Tibial artery (tissue), 4 donors: ENCODE measurements at regions not wholly inside any gene's neighbourhood (a gene's known extent, or its start where the extent isn't known, plus 50 kb on each side); places are given as distances from the start of the nearest gene placed in this dataset.
A peak's percentile ranks its signal among the peaks of the same experiment; 100 is the strongest.

ENCODE experiments used
- DNase-seq, 2 donors: peaks; one replicate each; pipeline ENCODE4 v3.0.0-alpha.2; 2019
- H3K27ac ChIP-seq, 2 donors: fragments of 200-600 bp; sonication (generic) in 1 of 2; 1 replicate in 1 of 2; 2 replicates in 1 of 2; pipeline ENCODE4 v1.5.1; 2018 to 2019; ENCODE audit warnings: mild to moderate bottlenecking in 1 of 2
- H3K27me3 ChIP-seq, 2 donors: fragments of 200-600 bp; sonication (generic) in 1 of 2; one replicate each; pipeline versions ENCODE4 v1.5.1 to v1.6.0; 2016 to 2019
- H3K36me3 ChIP-seq, 3 donors: fragments of 200-600 bp; sonication (generic) in 2 of 3; one replicate each; pipeline ENCODE4 v1.5.1; 2016 to 2019; ENCODE audit warnings: mild to moderate bottlenecking in 2 of 3
- H3K4me1 ChIP-seq, 4 donors: fragments of 200-600 bp; sonication (generic) in 2 of 4; 1 replicate in 3 of 4; 2 replicates in 1 of 4; pipeline ENCODE4 v1.5.1; 2016 to 2019
- H3K4me3 ChIP-seq, 2 donors: fragments of 200-600 bp; sonication (generic) in 1 of 2; 1 replicate in 1 of 2; 2 replicates in 1 of 2; pipeline ENCODE4 v1.5.1; 2018 to 2019; ENCODE audit warnings: mild to moderate bottlenecking in 2 of 2
- H3K9me3 ChIP-seq, 3 donors: fragments of 200-600 bp; sonication (generic) in 1 of 3; one replicate each; pipeline ENCODE4 v1.5.1; 2016 to 2019
- intact Hi-C: fragments of 100-400 bp; cut with DNase I; formaldehyde crosslinking; loops from one replicate; pipeline ENCODE4 v1.15.0; 2023; ENCODE audit warnings: low total_unique reads
- TF ChIP-seq, protein P1 (sequence below), 2 experiments: fragments of 200-600 bp in 1 of 2; fragments of 450-650 bp in 1 of 2; IDR thresholded peaks; one replicate each; pipeline ENCODE4 v1.5.1; 2017 to 2019; ENCODE audit warnings: antibody characterized with exemption in 2 of 2, mild to moderate bottlenecking in 1 of 2, moderate library complexity in 1 of 2

DNA sequence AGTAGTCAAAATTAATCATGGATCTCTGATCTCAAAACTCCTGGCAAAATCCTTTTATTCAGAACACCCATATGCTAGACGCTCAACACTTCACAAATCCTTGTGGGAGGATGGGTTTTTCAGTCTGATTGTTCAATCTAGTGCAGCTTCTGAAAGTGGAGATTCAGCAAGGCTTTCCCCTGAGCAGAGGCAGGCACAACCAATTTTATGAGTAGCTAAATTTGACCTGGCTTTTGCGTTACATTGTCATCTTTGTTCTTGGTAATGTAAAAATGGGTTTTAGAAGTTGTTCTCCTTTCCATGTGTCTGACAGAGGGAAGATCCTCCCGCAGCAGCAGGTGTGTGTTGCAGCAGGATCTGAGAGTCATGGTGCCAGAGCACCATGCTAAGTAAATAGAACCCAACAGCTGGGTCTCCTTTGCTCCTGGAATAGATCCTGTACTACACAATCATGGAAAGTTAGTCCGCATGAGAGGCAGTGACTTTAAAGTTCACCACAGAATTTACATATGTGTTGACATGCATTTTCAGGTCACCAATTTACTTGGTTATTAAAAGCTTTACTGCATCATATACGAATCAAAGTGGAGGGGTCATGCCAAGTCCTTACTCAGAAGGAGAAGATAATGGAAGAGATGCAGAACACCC is 70.1 kb upstream of the MEF2C start:
- Histone ChIP-seq H3K36me3 (no peaks in the 10 kb centered on the region), H3K9me3 (no peaks in the 10 kb centered on the region), H3K4me3 (no peak overlapping the region), H3K4me1 (peaks cover 0 to 53% (median 5%) of the 10 kb centered on the region in 4 donors), H3K27me3 (no peaks in the 10 kb centered on the region), H3K27ac (peak overlapping the region; percentile 5 to 46)
- intact Hi-C loops = no loop called here
- TF ChIP-seq, protein P1, sequence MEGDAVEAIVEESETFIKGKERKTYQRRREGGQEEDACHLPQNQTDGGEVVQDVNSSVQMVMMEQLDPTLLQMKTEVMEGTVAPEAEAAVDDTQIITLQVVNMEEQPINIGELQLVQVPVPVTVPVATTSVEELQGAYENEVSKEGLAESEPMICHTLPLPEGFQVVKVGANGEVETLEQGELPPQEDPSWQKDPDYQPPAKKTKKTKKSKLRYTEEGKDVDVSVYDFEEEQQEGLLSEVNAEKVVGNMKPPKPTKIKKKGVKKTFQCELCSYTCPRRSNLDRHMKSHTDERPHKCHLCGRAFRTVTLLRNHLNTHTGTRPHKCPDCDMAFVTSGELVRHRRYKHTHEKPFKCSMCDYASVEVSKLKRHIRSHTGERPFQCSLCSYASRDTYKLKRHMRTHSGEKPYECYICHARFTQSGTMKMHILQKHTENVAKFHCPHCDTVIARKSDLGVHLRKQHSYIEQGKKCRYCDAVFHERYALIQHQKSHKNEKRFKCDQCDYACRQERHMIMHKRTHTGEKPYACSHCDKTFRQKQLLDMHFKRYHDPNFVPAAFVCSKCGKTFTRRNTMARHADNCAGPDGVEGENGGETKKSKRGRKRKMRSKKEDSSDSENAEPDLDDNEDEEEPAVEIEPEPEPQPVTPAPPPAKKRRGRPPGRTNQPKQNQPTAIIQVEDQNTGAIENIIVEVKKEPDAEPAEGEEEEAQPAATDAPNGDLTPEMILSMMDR (IDR thresholded peaks at IDR 0.05) = no peak
- DNase-seq = no peak

DNA sequence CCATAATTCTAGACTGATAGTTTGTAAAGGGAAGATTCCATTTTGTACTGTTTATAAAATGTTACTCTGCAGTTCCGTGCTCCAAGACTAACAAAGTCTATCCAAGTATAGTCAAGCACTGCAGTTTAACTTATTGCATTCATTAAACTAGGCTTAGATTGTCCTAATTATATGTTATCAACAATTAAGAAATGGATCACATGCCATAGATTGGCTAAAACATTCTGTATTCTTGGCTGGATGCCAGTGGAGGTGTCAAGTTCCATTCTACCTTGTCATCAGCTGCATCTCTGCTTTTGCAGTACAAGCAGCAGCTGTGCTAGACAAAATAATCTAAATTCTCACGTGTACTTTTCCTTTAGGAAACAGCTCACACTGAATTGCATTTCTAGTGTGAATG is 69.4 kb upstream of the MEF2C start:
- Histone ChIP-seq H3K9me3 (no peaks in the 10 kb centered on the region), H3K4me3 (no peak overlapping the region), H3K27ac (peak overlapping the region; percentile 37 to 46), H3K4me1 (peaks cover 0 to 53% (median 5%) of the 10 kb centered on the region in 4 donors), H3K36me3 (no peaks in the 10 kb centered on the region), H3K27me3 (no peaks in the 10 kb centered on the region)
- intact Hi-C loops = no loop called here
- DNase-seq = no peak
- TF ChIP-seq, protein P1 (IDR thresholded peaks at IDR 0.05) = no peak

DNA sequence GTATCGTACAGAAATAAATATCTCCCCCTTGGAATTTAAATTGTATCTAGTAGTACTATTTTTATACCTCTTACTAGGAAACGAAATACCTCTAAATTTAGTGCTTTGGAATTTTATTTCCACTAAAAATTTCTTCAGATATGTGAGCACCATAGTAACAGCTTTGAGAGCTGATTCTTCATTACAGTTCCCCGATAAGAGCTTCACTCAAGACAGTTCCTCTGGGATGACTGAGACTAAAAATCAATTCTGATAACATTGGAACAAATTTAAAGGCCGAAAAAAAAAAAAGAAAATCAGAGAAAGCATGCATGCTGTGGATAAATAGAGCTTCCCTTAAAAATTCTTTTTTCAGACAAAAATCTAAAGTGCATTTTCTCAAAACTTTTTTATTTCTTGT is 68.5 kb upstream of the MEF2C start:
- Histone ChIP-seq H3K27ac (peak overlapping the region; percentile 37 to 46), H3K36me3 (no peaks in the 10 kb centered on the region), H3K4me3 (peak overlapping the region in 1 of 2 donors; percentile 16), H3K9me3 (no peaks in the 10 kb centered on the region), H3K4me1 (peaks cover 0 to 53% (median 5%) of the 10 kb centered on the region in 4 donors), H3K27me3 (no peaks in the 10 kb centered on the region)
- intact Hi-C loops = no loop called here
- TF ChIP-seq, protein P1 (IDR thresholded peaks at IDR 0.05) = no peak
- DNase-seq = no peak

DNA sequence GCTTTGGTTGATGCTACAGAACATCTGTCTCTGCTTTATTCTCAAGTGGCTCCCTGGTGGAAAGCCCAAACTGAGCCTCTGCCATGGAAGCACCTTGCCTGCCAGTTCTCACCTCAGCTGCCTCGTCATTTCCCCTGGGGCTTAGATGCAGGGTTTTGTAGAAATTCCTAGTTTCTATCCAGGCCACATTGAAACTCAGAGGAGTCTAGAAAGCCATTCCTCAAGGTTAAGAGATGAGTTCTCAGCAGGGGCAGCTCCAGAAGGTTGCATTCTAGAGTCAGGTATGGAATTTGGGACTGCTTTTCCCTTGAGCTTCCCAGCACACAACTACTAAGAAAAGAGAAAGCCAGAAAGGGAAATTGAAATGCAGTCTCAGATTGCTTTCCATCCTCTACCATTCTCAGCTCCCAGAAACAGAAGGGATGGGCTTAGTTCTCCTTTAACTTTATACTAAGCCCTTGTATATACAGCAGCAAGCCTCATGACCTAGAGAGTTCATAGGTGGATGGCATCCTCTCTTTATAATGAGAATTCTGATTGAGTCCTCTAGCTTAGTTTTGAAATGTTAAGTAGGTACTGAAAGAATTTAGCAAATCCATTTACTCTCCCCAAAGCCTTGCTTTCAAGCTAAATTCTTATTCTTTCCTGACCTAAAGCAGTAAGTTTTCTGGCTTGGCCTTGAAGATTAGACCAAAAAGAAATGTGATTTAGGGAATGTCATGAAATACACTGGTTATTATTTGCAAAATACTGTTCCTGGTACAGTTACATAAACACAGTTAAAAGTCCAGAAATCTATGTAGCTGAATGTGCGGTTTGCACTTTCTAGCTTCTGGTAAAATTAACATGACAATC is 66.0 kb upstream of the MEF2C start:
- Histone ChIP-seq H3K9me3 (no peaks in the 10 kb centered on the region), H3K4me3 (no peak overlapping the region), H3K27me3 (no peaks in the 10 kb centered on the region), H3K36me3 (no peaks in the 10 kb centered on the region), H3K4me1 (peaks cover 0 to 64% (median 7%) of the 10 kb centered on the region in 4 donors), H3K27ac (peak overlapping the region; percentile 40 to 46)
- DNase-seq = no peak
- TF ChIP-seq, protein P1 (IDR thresholded peaks at IDR 0.05) = no peak
- intact Hi-C loops = loop anchor here (10.0 kb wide), 1 partner anchor 64 kb away; the partner anchor contains the start of gene MEF2C

DNA sequence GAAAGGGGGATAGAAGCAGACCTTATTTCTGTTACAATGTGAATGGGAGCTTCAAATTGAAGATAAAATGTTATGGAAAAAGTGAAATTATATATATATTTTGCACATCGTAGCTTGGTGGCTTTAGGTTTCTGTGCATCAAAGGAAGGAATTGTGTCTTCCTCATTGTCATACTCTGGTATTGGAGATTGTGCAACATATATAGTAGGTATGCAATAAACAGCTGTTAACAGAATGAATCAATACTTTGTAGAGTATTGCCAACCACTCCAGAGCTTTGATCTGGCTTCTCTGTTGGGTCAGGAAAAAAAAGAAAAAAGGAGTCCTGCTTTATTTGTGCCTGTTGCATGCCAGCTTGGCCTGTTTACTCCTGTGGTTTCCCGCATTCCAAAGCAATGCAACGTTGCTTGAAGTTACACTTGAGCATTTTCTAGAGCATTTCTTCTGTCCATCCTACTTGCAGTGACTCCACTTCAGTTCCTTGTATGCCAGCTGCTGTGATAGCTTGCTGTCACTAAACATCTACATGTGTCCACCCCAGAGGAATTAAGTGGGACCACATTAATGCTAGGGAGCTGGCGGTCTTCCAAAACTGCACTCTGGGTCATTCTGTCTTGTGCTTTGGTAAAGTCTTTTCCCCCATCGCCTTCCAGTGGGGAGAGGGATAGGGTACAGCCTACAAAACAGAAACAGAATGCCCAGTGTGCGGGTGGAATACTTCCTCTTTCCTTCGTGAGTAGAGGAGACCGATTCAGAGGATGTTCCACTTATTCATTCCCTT is 62.0 kb upstream of the MEF2C start:
- intact Hi-C loops = loop anchor here (10.0 kb wide), 1 partner anchor 60 kb away; the partner anchor contains the start of gene MEF2C
- TF ChIP-seq, protein P1 (IDR thresholded peaks at IDR 0.05) = no peak
- no peaks in the 10 kb centered on the region for H3K36me3 ChIP-seq
- H3K27ac ChIP-seq = peak overlapping the region; percentile 71 to 76
- peaks cover 0 to 56% (median 13%) of the 10 kb centered on the region in 4 donors for H3K4me1 ChIP-seq
- no peaks in the 10 kb centered on the region for H3K27me3 ChIP-seq
- H3K9me3 ChIP-seq = no peaks in the 10 kb centered on the region
- no peak for DNase-seq
- H3K4me3 ChIP-seq = no peak overlapping the region
